ENCODE measurements at regions not wholly inside any gene's neighbourhood (a gene's known extent, or its start where the extent isn't known, plus 50 kb on each side); places are given as distances from the start of the nearest gene placed in this dataset.
"Not testable (repeated sequence)": the region's sequence is repeated elsewhere in the genome, so short reads cannot be mapped to it uniquely, and the experiment has no call there.

DNA sequence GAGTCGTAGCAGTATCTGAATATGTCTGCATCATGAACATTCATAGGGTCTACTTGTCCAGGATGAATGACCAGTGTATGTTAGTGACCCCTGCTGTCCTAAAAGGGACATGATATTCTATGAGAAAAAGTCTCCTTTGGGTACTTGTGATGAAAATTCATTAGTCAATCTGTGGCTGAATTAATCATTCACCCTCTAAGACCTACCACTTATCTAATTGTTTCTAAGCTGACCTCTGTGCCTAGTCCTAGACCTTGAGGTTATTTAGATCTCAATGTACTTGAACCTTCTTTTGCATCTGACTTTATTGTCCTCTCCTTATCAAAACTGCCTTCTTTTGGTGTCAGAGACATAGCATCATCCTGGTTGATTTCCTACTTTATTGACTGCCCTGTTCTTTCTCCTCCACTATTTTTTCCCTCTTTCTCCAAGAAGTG, 799.3 kb downstream of the DIPK2A start:
- DNase-seq = peak; percentile 3

- DNase-seq = no peak
These were observed 799.8 kb downstream of the DIPK2A start for GRCh38 chr3:144771381-144771870.

GRCh38 chr3:144772372-144772771, 800.7 kb downstream of the DIPK2A start:
- no peak for DNase-seq

GRCh38 chr3:144773350-144773749, 801.7 kb downstream of the DIPK2A start:
- DNase-seq = no peak

GRCh38 chr3:144774897-144775296, 803.3 kb downstream of the DIPK2A start:
- DNase-seq = no peak

- DNase-seq = no peak
These were observed 803.9 kb downstream of the DIPK2A start for GRCh38 chr3:144775551-144775950.

DNA sequence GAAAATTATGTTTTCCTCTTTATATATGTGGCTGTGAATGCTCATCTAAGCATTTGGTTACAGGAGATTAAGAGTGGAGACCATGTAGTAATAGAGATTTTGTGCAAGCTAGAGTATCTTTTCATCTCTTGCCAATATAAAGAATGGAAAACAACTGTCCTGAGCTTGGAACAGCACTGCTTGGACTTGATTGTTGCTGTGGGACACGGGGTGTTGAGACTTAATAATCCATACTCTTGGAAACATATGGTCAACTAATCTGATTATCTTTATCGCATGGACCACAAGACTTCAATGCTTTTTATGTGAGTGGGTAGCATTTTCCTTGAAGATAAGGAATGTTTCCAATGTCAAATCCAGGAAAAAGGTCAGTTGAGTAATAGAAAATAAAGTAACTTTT, 806.3 kb downstream of the DIPK2A start:
- DNase-seq = no peak

DNA sequence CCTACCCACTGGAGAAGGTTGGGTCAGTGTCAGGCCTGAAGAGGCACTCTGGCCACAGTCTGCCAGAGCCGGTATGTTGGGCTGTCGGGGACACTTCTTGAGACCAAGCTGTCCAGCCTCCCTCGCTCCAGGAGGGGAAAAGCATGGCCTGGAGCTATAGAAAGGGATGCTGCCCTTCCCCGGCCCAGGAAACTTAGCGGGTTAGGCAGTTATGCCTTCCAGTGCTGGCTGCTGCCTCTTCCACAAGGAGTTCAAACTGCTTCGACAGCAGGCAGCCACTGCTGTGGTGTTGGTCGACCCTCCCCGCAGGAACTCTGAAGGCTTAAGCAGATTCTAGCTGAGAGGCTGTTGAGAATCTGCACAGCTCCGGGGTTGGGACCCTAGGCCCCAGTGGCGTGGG, 819.4 kb downstream of the DIPK2A start:
- DNase-seq = no peak

DNA sequence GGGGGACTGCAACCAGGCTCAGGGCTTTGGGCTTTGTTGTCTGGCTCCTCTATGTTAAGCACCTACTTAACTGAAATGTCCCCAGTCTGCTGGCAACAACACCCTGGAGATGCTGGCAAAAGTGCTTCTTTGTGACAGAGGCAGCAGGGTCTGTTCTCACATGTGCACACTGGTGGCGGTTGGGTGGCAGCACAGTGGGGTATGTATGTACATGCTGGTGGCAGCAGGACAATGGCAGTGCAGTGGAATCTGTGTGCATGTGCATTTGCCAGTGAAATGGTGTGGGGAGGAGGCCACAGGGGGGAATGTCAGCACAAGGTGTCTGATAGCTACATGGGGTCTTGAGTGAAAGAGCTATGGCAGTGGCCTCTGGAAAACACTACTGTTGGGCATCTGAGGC, 830.3 kb downstream of the DIPK2A start:
- no peak for DNase-seq

- no peak for DNase-seq
These were observed 837.8 kb downstream of the DIPK2A start for GRCh38 chr3:144809380-144809779.

DNA sequence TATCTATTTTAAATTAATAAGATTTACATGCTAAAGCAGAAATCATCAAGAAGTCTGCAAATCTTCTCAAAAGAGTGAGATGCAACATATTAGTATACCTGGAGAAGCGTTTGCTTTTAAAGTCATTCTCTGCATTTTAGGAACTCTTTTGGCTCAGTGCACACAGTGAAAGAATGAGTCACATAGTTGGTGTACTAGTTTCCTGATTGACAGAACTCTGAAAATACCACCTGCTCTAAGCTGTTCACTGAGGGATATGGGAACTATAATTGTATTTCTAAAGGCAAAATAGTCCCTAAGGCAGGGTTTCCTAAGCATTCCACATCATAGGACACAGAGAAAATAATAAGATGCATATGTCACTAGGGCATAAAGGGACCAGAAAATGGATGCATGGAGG, 838.5 kb downstream of the DIPK2A start:
- no peak for DNase-seq

DNA sequence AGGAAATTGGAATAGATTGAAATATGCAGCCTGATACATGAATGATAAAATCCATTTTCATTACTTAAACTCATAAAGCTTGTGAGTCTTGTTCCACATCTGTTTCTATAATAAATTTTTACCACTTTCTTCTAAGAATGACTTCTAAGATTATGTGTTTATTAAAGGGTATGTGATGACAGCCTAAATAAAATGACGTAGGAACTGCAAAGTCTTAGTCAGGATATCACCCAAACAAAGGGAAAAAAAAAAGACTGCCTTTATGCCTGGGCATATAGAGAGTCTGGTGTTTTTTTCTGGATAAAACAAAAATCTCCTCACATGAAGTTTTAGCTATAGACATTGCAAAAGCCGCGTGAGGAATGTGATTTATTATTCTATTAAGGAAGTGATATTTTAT, 844.0 kb downstream of the DIPK2A start:
- no peak for DNase-seq

GRCh38 chr3:144816323-144816722, 844.7 kb downstream of the DIPK2A start:
- no peak for DNase-seq

GRCh38 chr3:144818973-144819372, 847.4 kb downstream of the DIPK2A start:
- DNase-seq = no peak

DNA sequence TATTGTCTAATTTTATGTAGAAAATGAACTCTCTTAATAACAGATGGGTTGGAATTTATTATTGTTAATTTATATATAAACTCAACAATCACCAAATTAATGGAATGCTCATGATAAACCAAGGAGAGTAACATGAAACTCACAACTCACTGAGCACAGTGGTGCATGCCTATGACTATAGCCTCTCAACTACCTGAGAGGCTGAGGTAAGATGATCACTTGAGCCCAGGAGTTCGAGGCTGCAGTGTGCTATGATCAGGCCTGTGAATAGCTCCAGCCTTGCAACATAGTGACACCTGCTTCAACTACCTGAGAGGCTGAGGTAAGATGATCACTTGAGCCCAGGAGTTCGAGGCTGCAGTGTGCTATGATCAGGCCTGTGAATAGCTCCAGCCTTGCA, 848.6 kb downstream of the DIPK2A start:
- DNase-seq = not testable (repeated sequence)

DNA sequence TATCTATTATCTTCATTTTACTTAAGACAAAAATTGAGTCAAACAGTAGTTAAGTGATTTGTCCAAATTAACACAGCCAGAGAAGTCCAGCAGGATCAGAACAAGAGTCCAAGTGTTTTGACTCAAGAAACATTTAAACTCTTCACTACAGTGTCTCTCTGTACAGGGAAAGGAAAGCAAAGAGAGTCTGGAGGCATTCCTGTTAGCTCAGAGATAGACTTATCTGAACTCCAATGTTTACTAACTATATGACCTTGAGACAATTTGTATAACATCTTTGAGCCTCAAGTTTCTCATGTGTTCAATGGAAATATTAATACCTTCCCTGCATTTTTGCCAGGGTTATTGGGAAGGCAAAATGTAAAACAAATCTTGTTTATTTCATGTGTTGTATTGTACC, 849.1 kb downstream of the DIPK2A start:
- no peak for DNase-seq

GRCh38 chr3:144821583-144821982, 850.0 kb downstream of the DIPK2A start:
- no peak for DNase-seq

DNA sequence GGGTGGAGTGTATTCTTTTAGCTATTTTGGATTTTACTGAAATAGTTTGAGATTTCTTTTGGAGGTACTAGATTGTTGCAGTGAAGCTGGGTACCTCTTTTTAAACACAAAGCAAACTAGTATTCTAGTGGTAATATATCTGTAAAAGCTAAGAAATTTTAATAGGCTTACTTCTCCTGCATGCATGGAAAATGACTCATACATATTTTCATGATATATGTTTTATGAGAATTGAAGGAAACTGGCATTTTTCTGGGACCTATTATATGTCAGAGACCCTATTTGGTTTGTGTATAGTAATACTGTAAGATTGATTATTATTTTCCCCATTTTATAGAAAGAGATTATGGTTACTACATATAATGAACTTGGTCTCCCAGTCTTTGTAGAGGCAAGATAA, 851.0 kb downstream of the DIPK2A start:
- DNase-seq = no peak

DNA sequence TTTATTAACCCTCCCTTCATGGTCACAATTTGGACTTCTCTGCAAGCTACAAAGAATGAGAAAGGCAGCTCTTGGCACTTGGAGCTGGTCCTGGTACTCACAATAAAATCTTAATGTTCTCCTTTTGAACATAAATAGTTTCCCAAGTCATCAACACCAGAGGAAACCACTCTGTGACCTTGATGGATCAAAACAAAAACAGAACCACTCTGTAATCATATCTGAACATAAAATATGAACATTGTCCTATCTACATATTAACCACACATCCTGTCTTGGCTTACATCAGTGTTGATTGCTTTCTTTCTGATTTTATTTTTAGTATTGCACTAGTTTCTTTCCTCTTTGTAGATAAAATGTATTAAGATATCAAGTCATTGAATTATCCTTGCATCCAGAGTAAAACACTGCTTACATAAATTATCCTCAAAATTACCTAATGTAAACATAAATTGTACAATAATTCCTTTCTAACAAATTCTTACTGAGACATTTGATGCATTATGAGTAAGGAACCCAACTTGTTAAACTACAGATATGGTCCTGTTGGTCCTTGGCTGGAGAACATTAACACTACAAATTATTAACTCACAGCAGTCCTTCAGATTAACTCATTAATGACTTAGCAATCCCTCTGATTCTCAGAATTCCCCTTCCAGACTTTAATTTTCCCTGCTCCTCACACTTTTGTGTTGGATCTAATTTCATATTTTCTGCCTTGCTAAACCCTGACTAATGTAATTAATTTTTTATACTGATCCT, 860.5 kb downstream of the DIPK2A start:
- no peak for DNase-seq

DNA sequence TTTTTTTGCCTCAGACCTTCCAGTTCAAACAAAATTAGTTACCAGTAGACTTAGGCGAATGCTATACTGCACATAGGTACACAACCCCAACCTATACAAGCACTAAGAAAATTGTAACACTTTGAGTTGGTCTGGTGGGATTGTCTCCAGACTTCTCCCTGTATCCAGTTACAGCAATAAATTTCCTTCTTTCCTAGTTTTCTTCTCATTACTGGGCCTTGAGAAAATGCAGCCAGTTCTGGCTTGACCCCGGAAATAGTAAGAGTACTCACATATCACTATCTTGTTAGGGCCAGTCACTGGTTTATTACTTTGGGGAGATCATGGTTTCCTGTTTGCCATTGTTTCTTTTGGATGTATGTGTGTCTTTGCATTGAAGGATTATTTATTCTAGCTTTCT, 868.4 kb downstream of the DIPK2A start:
- no peak for DNase-seq

GRCh38 chr3:144840866-144841265, 869.2 kb downstream of the DIPK2A start:
- no peak for DNase-seq

DNA sequence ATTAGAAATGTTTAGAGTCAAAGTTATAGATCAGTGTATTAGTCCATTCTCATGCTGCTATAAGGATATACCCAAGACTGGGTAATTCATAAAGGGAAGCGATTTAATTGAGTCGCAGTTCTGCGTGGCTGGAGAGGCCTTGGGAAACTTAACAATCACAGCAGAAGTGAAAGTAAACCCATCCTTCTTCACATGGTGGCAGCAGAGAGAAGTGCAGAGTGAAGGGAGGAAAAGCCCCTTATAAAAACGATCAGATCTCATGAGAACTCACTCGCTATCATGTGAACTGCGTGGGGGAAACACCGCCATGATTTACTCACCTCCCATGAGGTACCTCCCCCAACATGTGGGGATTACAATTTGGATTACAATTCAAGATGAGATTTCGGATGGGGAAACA, 871.5 kb downstream of the DIPK2A start:
- DNase-seq = no peak

DNA sequence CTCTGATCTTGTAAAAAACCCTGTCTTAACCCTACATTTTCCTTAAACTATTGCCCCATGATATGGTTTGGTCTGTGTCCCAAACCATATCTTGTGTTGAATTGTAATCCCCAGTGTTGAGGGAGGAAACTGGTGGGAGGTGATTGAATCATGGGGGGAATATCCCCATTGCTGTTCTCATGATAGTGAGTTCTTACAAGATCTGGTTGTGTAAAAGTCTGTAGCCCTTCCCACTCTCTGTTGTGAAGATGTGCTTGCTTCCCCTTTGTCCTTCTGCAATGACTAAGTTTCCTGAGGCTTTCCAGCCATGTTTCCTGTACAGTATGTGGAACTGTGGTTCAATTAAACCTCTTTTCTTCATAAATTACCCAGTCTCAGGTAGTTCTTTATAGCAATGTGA, 881.4 kb downstream of the DIPK2A start:
- DNase-seq = no peak

DNA sequence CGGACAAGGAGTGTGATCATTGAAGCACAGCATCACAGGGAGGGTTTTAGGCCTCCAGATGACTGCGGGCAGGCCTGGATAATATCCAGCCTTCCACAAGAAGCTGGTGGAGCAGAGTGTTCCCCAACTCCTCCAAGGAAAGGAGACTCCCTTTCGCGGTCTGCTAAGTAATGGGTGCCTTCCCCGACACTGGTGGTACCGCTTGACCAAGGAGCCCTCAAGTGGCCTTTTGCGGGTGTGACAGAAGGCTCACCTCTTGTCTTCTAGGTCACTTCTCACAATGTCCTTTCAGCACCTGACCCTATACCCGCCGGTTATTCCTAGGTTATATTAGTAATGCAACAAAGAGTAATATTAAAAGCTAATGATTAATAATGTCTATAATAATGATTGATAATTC, 882.4 kb downstream of the DIPK2A start:
- DNase-seq = not testable (repeated sequence)

GRCh38 chr3:144859161-144859560, 887.5 kb downstream of the DIPK2A start:
- DNase-seq = no peak
